HepG2 (cell line): ENCODE measurements at regions not wholly inside any gene's neighbourhood (a gene's known extent, or its start where the extent isn't known, plus 50 kb on each side); places are given as distances from the start of the nearest gene placed in this dataset.

Source experiments
- ATAC-seq: fragments of 200-7000 bp; cut with Tn5 transposase; 3 replicates; pipeline ENCODE4 v1.9.1; 2020; ENCODE audit warnings: mild to moderate bottlenecking, moderate library complexity
- BruUV-seq: library from RNA; stranded (reverse); fragments of 400-500 nt; replicated peaks from 2 replicates; lab custom pipeline; 2021; lab: Mats Ljungman, UMichigan
- CTCF ChIA-PET: fragments of 300-600 bp; formaldehyde crosslinking; extraction: SDS; loops from one replicate; lab custom pipeline; 2021; ENCODE audit warnings: low total read pairs, inconsistent platforms, low intra/inter-chr PET ratio; lab: Yijun Ruan, JAX
- POLR2A ChIA-PET: fragments of 350-600 bp; sonication (Branson Sonifier 250); formaldehyde crosslinking; loops from one replicate; lab custom pipeline; 2020; ENCODE audit warnings: antibody characterized with exemption, inconsistent platforms; lab: Yijun Ruan, JAX
- DNase-seq: peaks from one replicate; pipeline ENCODE4 v3.0.0-alpha.2; 2015; ENCODE audit warnings: low spot score
- FAIRE-seq: peaks from 3 replicates; lab custom pipeline; 2011; peaks lifted over from hg19 to GRCh38; lab: Jason Lieb, UNC
- H2AFZ ChIP-seq: one replicate; pipeline ENCODE4 v1.6.1; 2011; ENCODE audit warnings: low read length, inconsistent platforms
- H3K27ac ChIP-seq: fragments of 300-600 bp; 3 replicates; pipeline ENCODE4 v1.8.0; 2011; ENCODE audit warnings: mixed run types, mild to moderate bottlenecking, mixed read lengths, low read length, inconsistent platforms; ENCODE audit not compliant: insufficient read depth; ENCODE audit errors: extremely low read length
- H3K27me3 ChIP-seq, 2 experiments: fragments of 200-600 bp in 1 of 2; 2 replicates in 1 of 2; 3 replicates in 1 of 2; pipeline versions ENCODE4 v1.6.0 to v1.8.0; 2011; ENCODE audit warnings: low read length in 2 of 2, mild to moderate bottlenecking in 2 of 2, moderate library complexity in 2 of 2, inconsistent platforms in 1 of 2; ENCODE audit not compliant: insufficient read depth in 2 of 2, control insufficient read depth in 1 of 2
- H3K36me3 ChIP-seq, 2 experiments: fragments of 200-600 bp in 1 of 2; replicated peaks in 1 of 2; 2 replicates in 1 of 2; 3 replicates in 1 of 2; pipeline versions ENCODE4 v1.5.1 to v1.8.0; 2011; ENCODE audit warnings: low read length in 2 of 2, inconsistent platforms in 1 of 2; ENCODE audit not compliant: insufficient read depth in 2 of 2, control insufficient read depth in 1 of 2
- H3K4me1 ChIP-seq: 2 replicates; pipeline ENCODE4 v1.5.1; 2012; ENCODE audit warnings: low read length, inconsistent platforms; ENCODE audit not compliant: insufficient read depth
- H3K4me2 ChIP-seq: 2 replicates; pipeline ENCODE4 v1.6.0; 2011; ENCODE audit warnings: low read depth, low read length, inconsistent platforms
- H3K4me3 ChIP-seq, 3 experiments: fragments of 200-600 bp in 1 of 3; sonication (generic), shearing (Covaris generic) in 1 of 3; replicated peaks in 1 of 3; 2 replicates each; pipeline ENCODE4 v1.5.1; 2011 to 2016; ENCODE audit warnings: low read length in 3 of 3, inconsistent platforms in 2 of 3, low read depth in 2 of 3, mild to moderate bottlenecking in 2 of 3, control low read depth in 1 of 3, mixed read lengths in 1 of 3; ENCODE audit not compliant: insufficient read depth in 1 of 3
- H3K79me2 ChIP-seq: one replicate; pipeline ENCODE4 v1.6.1; 2011; ENCODE audit warnings: low read length, inconsistent platforms; ENCODE audit not compliant: insufficient read depth
- H3K9ac ChIP-seq: 2 replicates; pipeline ENCODE4 v1.6.0; 2011; ENCODE audit warnings: mild to moderate bottlenecking, low read depth, low read length, inconsistent platforms; ENCODE audit not compliant: insufficient read depth
- H3K9me3 ChIP-seq: 2 replicates; pipeline ENCODE4 v1.5.1; 2012; ENCODE audit warnings: mild to moderate bottlenecking, low read length
- H4K20me1 ChIP-seq: 2 replicates; pipeline ENCODE4 v1.6.0; 2011; ENCODE audit warnings: inconsistent platforms, mild to moderate bottlenecking, low read length, moderate library complexity; ENCODE audit not compliant: insufficient read depth
- DNMT1 ChIP-seq: sonication (generic); formaldehyde crosslinking; IDR thresholded peaks from 2 replicates; pipeline ENCODE4 v1.5.1; 2020; ENCODE audit warnings: mild to moderate bottlenecking, missing genetic modification reagents
- EZH2 ChIP-seq: conservative IDR thresholded peaks from 2 replicates; pipeline ENCODE4 v1.6.1; 2012; ENCODE audit warnings: mild to moderate bottlenecking, low read depth, low read length, moderate library complexity
- MBNL3 ChIP-seq: fragments of 250-450 bp; sonication (Bioruptor Pico); conservative IDR thresholded peaks from 2 replicates; pipeline ENCODE4 v1.8.0; 2022; ENCODE audit warnings: mild to moderate bottlenecking, inconsistent platforms
- SNRNP70 ChIP-seq: fragments of 200-400 bp; formaldehyde crosslinking; IDR thresholded peaks from 2 replicates; pipeline ENCODE4 v1.6.1; 2017; ENCODE audit warnings: mild to moderate bottlenecking, low read depth, low read length, moderate library complexity
- TMF1 ChIP-seq: sonication (generic); formaldehyde crosslinking; IDR thresholded peaks from 2 replicates; pipeline ENCODE4 v1.8.1; 2022; ENCODE audit warnings: low read depth, missing genetic modification reagents
- ZBTB39 ChIP-seq: sonication (generic); formaldehyde crosslinking; IDR thresholded peaks from 2 replicates; pipeline ENCODE4 v1.5.0; 2020; ENCODE audit warnings: missing genetic modification reagents
- ZBTB43 ChIP-seq: sonication (generic); formaldehyde crosslinking; conservative IDR thresholded peaks from 2 replicates; pipeline ENCODE4 v1.4.0; 2020; ENCODE audit warnings: missing genetic modification reagents
- ZMAT3 ChIP-seq: sonication (generic); formaldehyde crosslinking; conservative IDR thresholded peaks from 2 replicates; pipeline ENCODE4 v1.7.0; 2021; ENCODE audit warnings: missing genetic modification reagents
- ZMYM4 ChIP-seq: sonication (generic); formaldehyde crosslinking; IDR thresholded peaks from 2 replicates; pipeline ENCODE4 v1.8.1; 2023; ENCODE audit warnings: mild to moderate bottlenecking, missing genetic modification reagents
- ZNF451 ChIP-seq: sonication (generic); formaldehyde crosslinking; IDR thresholded peaks from 2 replicates; pipeline ENCODE4 v1.5.0; 2020; ENCODE audit warnings: mild to moderate bottlenecking, missing genetic modification reagents
- ZNF792 ChIP-seq: IDR thresholded peaks from 2 replicates; pipeline ENCODE4 v1.6.1; 2016
- WGBS: methylation state at CpG from one replicate; pipeline ENCODE4 v1.1.6; 2017; ENCODE audit warnings: low lambda C conversion rate; 5-methylcytosine and 5-hydroxymethylcytosine counted together
- in situ Hi-C: cut with HindIII; loops from 2 replicates; pipeline ENCODE4 v1.10.0; 2017; ENCODE audit warnings: low pct_unique_long_range_greater_than_20kb; ENCODE audit not compliant: extremely low pct_ligation_motif_present
- intact Hi-C: fragments of 100-400 bp; cut with micrococcal nuclease; formaldehyde crosslinking; loops from one replicate; pipeline ENCODE4 v1.10.0; 2022; ENCODE audit not compliant: unreplicated experiment
- TF ChIP-seq, protein P1 (sequence below): conservative IDR thresholded peaks from 2 replicates; pipeline ENCODE4 v1.6.1; 2018; ENCODE audit warnings: missing genetic modification reagents
- TF ChIP-seq, protein P2 (sequence below): IDR thresholded peaks from 2 replicates; pipeline ENCODE4 v1.6.1; 2016; ENCODE audit warnings: missing biosample characterization, missing genetic modification reagents, low read depth

DNA sequence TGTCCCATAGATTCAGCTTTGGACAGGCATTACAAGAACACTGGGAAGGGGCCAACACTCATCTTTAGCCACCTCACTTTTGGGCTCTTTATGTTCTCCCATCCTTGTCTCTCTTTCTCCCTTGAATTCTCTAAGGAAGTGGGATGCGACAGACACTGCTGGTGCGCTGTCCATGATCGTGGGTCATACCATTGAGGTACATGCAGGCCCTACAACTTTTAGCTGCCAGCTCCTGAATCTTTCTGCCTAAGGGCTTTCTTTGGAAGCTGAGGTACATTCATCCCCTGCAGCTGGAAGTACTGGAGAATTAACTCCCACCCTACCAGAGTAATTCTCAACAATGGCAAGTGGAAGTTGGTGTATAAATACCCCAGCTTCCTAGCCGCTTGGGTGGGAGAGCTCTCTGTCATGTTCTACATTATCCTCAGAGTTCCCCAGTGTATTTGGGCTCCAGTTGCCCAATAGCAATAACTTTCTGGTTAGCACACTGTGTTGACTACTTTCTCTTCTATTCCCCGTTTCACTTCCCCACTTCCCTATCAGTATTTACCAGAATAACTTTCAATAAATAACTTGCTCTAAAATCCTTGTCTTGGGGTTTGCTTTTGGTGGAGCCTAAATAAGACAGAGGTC, 75.6 kb upstream of the ADRA1D start:
- Histone ChIP-seq H2AFZ (no peak overlapping the region), H4K20me1 (no peaks in the 10 kb centered on the region), H3K27ac (no peak overlapping the region), H3K4me2 (no peak overlapping the region), H3K4me1 (no peaks in the 10 kb centered on the region)
- DNase-seq, result no peak
- no peak for ATAC-seq
- BruUV-seq, result no TSS peak
- TF ChIP-seq, protein P1, sequence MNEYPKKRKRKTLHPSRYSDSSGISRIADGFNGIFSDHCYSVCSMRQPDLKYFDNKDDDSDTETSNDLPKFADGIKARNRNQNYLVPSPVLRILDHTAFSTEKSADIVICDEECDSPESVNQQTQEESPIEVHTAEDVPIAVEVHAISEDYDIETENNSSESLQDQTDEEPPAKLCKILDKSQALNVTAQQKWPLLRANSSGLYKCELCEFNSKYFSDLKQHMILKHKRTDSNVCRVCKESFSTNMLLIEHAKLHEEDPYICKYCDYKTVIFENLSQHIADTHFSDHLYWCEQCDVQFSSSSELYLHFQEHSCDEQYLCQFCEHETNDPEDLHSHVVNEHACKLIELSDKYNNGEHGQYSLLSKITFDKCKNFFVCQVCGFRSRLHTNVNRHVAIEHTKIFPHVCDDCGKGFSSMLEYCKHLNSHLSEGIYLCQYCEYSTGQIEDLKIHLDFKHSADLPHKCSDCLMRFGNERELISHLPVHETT (CRISPR knock-in tag), result no peak
- TF ChIP-seq, all 625 proteins: peak for 0
- Histone ChIP-seq H3K9ac (no peak overlapping the region), H3K9me3 (no peaks in the 10 kb centered on the region), H3K27me3 (peaks cover 3 to 17% of the 10 kb centered on the region in 2 experiments; a peak in 3 of 5 replicates), H3K36me3 (no peaks in the 10 kb centered on the region), H3K4me3 (no peak overlapping the region), H3K79me2 (no peaks in the 10 kb centered on the region)
- ChIA-PET CTCF (no interaction called here), POLR2A (no interaction called here)
- no peak for FAIRE-seq
- in situ Hi-C loops, result no loop called here
- 37% methylated on average over 5 of the region's 5 CpGs for WGBS
- intact Hi-C loops, result no loop called here

GRCh38 chr20:4322499-4322898, 73.4 kb upstream of the ADRA1D start:
- POLR2A ChIA-PET, result no interaction called here
- TF ChIP-seq SNRNP70 (no peak), ZNF792 (no peak), EZH2 (no peak), DNMT1 (CRISPR knock-in tag) (no peak), ZMYM4 (no peak), ZBTB39 (CRISPR knock-in tag) (no peak), MBNL3 (CRISPR knock-in tag) (no peak), ZBTB43 (CRISPR knock-in tag) (no peak), ZNF451 (CRISPR knock-in tag) (no peak), TMF1 (CRISPR knock-in tag) (no peak), ZMAT3 (CRISPR knock-in tag) (no peak)
- TF ChIP-seq, protein P2, sequence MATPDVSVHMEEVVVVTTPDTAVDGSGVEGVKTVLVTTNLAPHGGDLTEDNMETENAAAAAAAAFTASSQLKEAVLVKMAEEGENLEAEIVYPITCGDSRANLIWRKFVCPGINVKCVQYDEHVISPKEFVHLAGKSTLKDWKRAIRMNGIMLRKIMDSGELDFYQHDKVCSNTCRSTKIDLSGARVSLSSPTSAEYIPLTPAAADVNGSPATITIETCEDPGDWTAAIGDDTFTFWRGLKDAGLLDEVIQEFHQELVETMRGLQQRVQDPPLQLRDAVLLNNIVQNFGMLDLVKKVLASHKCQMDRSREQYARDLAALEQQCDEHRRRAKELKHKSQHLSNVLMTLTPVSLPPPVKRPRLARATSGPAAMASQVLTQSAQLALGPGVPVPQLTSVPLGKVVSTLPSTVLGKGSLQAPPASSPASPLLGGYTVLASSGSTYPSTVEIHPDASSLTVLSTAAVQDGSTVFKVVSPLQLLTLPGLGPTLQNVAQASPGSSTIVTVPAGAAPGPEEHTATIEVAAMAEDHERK (CRISPR knock-in tag), result no peak

More at GRCh38 chr20:4322499-4322898, 73.4 kb upstream of the ADRA1D start:
- Histone ChIP-seq H3K27me3 (no peaks in the 10 kb centered on the region; a peak in 2 of 5 replicates), H3K79me2 (no peaks in the 10 kb centered on the region), H3K9me3 (no peaks in the 10 kb centered on the region), H4K20me1 (no peaks in the 10 kb centered on the region), H3K4me3 (no peak overlapping the region), H3K27ac (no peak overlapping the region), H3K4me1 (no peaks in the 10 kb centered on the region), H3K36me3 (no peaks in the 10 kb centered on the region), H2AFZ (no peak overlapping the region), H3K4me2 (no peak overlapping the region), H3K9ac (no peak overlapping the region)
- in situ Hi-C loops (no loop called here), intact Hi-C loops (no loop called here)
- CTCF ChIA-PET, result no interaction called here
- no peak for ATAC-seq
- WGBS, result 5% methylated on average over 1 of the region's 1 CpG
- no TSS peak for BruUV-seq
- DNase-seq, result no peak
- FAIRE-seq, result no peak
